ENCODE measurements at regions not wholly inside any gene's neighbourhood (a gene's known extent, or its start where the extent isn't known, plus 50 kb on each side); places are given as distances from the start of the nearest gene placed in this dataset.

GRCh38 chr1:29981586-29982239 is 741.7 kb downstream of the MATN1 start:
- TF ChIP-seq TAF1 (IDR thresholded peaks at IDR 0.05; ENCODE audit: low read depth, low read length), result no peak
- TF ChIP-seq POLR2A (IDR thresholded peaks at IDR 0.05; ENCODE audit: low read depth, low read length), result no peak
- no peak for TF ChIP-seq POLR2AphosphoS5 (IDR thresholded peaks at IDR 0.05; ENCODE audit: low read depth, low read length)
- no peak for TF ChIP-seq SPI1 (IDR thresholded peaks at IDR 0.05; ENCODE audit: low read depth, low read length)
- no peak for TF ChIP-seq PAX5 (IDR thresholded peaks at IDR 0.05; ENCODE audit: insufficient read depth, low read length, severe bottlenecking)
- TF ChIP-seq POU2F2 (IDR thresholded peaks at IDR 0.05; ENCODE audit: low read depth, low read length), result no peak
